HG02678 (cell line): ENCODE measurements at regions not wholly inside any gene's neighbourhood (a gene's known extent, or its start where the extent isn't known, plus 50 kb on each side); places are given as distances from the start of the nearest gene placed in this dataset.
A peak's percentile ranks its signal among the peaks of the same experiment; 100 is the strongest.

Source experiments
- ATAC-seq: cut with Tn5 transposase; IDR thresholded peaks from one replicate; pipeline ENCODE4 v1.9.1; 2021; ENCODE audit warnings: mild to moderate bottlenecking, moderate library complexity; ENCODE audit not compliant: unreplicated experiment

- no peak for ATAC-seq
Observed at GRCh38 chr12:103093499-103094106, 136.1 kb downstream of the ASCL1 start.

GRCh38 chr12:103097496-103097895 is 140.0 kb downstream of the ASCL1 start:
- no peak for ATAC-seq

GRCh38 chr12:103100257-103100831 is 142.9 kb downstream of the ASCL1 start:
- no peak for ATAC-seq

- ATAC-seq, result peak; percentile 82
Observed at GRCh38 chr12:103102225-103102744, 144.8 kb downstream of the ASCL1 start.

- peak; percentile 60 for ATAC-seq
Observed at GRCh38 chr12:103105971-103106597, 148.6 kb downstream of the ASCL1 start.

- ATAC-seq, result no peak
Observed at GRCh38 chr12:103109861-103110260, 152.4 kb downstream of the ASCL1 start.

- peak; percentile 99 for ATAC-seq
Observed at GRCh38 chr12:103114296-103115055, 157.0 kb downstream of the ASCL1 start.

GRCh38 chr12:103128862-103129501 is 171.5 kb downstream of the ASCL1 start:
- ATAC-seq, result no peak

GRCh38 chr12:103130564-103130963 is 173.1 kb downstream of the ASCL1 start:
- no peak for ATAC-seq

- no peak for ATAC-seq
Observed at GRCh38 chr12:103138538-103138937, 181.1 kb downstream of the ASCL1 start.

GRCh38 chr12:103139876-103140275 is 182.4 kb downstream of the ASCL1 start:
- ATAC-seq, result no peak

- no peak for ATAC-seq
Observed at GRCh38 chr12:103140286-103140685, 182.8 kb downstream of the ASCL1 start.

GRCh38 chr12:103144278-103144677 is 186.8 kb downstream of the ASCL1 start:
- no peak for ATAC-seq

- ATAC-seq, result no peak
Observed at GRCh38 chr12:103160622-103161021, 203.1 kb downstream of the ASCL1 start.

- no peak for ATAC-seq
Observed at GRCh38 chr12:103161582-103162362, 204.3 kb downstream of the ASCL1 start.

GRCh38 chr12:103166949-103167348 is 209.5 kb downstream of the ASCL1 start:
- ATAC-seq, result no peak

GRCh38 chr12:103172447-103173112 is 215.1 kb downstream of the ASCL1 start:
- ATAC-seq, result no peak

- ATAC-seq, result no peak
Observed at GRCh38 chr12:103175625-103176024, 218.2 kb downstream of the ASCL1 start.

- no peak for ATAC-seq
Observed at GRCh38 chr12:103177639-103178255, 220.3 kb downstream of the ASCL1 start.
